ENCODE measurements at regions not wholly inside any gene's neighbourhood (a gene's known extent, or its start where the extent isn't known, plus 50 kb on each side); places are given as distances from the start of the nearest gene placed in this dataset.

DNA sequence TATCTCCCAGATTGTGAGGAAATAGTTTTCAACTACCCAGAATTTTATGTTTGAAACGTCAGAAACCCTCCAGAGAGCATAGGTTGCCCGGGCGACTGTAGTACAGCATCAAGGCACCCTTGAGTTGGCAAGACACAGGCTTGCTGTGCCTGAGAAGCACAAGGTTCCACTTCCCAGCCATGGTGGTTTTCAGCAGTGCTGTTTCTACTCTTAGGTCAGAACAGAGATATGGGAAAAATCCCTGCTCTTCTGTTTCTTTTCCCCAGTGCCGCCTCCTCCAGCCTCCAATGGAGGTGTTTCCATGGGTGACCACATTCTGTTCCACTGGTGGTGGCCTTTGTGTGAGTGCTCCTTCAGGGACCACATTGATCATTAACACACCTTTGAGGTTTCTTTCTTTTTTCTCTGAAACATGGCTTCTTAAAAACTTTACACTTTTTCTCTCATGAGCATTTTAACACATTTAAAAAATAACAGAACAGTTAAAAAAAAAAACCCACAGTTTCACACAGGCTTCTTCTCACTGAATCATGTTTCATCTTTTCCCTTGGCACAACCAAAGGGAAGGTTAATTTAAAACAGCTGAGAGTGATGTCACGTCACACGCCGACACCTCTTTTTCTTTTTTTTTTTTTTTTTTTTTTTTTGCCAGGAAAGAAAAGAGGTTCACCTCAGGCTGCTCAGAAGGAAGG lies 229.3 kb upstream of the HDAC4 start:
- no peak overlapping the region for H3K27ac ChIP-seq (ENCODE audit: low read depth, low read length)
- 76 to 80% (median 77%) methylated on average over 7 of the region's 7 CpGs for WGBS, 3 donors

DNA sequence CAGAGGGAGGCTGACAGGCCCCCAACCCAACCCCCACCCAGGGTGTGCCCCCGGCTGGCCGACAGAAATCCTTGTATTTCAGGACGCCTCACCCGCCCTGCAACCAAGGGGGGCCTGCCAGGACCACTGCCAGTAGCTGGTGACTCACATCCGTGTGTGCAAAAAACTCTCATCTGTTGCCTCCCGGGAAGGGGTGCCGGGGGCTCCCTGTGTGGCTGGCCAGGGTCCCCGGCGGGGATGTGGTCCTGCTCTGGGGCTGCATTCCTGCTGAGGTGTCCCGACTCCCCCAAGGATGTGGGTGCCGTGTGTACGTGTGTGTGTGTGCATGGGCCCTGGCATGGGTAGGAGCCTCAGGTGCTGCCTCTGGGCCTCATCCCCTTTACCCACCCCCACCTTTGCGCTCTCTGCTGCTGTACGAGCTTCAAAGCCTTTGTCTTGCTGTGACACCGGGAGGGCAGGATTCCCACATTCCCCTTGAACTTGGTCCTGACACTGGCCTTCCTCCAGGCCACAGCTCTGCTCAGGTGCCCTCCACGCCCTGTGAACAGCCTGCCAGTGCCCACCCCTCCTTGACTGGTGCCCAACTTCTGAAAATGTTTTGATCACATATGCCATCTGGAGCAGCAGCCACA lies 226.3 kb upstream of the HDAC4 start:
- H3K27ac ChIP-seq (ENCODE audit: low read depth, low read length), result no peak overlapping the region
- WGBS, 3 donors, result 71 to 90% (median 87%) methylated on average over 16 of the region's 16 CpGs

DNA sequence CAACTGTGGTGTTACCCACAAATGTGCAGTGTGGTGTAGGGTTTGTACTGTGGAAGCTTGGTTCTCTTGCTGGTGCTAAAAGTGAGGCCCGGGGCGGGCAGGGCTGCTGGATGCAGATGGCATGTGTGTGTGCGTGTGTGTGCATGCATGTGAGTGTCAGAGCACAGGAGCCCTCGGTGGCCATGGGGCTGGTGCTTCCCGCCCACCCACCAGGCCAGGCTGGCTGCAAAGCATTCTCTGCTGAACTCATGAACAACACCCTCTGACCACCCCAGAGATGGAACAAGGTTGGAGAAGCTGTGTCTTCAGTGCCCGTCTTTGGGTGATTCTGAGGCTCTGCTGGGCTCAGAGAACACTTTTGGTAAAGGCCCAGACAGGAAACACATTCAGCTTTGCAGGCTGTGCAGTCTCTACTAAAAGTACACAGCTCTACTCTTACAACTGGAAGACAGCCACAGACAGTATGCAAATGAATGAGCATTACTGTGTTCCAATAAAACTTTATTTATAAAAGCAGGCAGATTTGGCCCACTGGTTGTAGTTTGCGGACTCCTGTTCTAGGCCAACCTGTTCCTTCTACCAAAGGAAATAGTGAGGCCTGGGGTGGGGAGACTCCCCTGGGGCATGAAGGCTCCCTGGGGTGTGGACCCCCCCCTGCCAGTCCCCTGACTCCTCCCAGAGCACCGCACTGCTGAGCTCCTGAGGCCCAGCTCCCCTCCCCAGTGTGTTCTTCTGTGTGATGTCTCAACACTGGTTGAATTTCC lies 225.3 kb upstream of the HDAC4 start:
- WGBS, 3 donors, result 90 to 94% (median 92%) methylated on average over 8 of the region's 8 CpGs
- no peak overlapping the region for H3K27ac ChIP-seq (ENCODE audit: low read depth, low read length)

DNA sequence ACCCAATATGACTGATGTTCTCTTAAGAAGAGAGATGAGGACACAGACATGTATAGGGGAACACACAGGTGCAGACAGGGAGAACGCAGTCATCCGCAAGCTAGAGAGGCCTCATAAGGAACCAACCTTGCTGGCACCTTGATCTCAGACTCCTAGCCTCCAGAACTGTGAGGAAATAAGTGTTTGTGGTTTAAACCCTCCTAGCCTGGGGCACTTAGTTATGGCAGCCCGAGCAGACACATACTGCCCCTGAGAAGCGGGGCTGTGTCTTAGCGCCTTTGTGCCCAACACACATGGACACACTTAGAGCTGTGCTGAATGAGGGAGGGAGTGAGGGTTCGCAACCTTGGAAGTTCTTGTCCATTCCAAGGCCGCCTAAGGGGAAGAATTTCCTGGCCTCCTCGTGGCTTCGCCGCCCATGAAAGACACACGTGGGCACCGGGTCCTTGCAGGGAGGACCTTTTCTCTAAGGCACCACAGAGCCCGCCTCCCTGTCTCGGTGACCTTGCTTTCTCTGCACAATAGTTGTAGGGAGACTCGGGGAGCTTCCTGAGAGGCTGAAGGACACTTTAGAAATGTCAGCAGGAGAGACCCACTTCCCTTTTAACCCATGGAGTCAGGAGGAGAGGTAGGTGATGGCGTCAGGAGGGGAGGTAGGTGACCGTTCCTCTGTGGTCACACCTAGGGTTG lies 224.5 kb upstream of the HDAC4 start:
- WGBS, 3 donors, result 90 to 96% (median 94%) methylated on average over 17 of the region's 17 CpGs
- no peak overlapping the region for H3K27ac ChIP-seq (ENCODE audit: low read depth, low read length)

DNA sequence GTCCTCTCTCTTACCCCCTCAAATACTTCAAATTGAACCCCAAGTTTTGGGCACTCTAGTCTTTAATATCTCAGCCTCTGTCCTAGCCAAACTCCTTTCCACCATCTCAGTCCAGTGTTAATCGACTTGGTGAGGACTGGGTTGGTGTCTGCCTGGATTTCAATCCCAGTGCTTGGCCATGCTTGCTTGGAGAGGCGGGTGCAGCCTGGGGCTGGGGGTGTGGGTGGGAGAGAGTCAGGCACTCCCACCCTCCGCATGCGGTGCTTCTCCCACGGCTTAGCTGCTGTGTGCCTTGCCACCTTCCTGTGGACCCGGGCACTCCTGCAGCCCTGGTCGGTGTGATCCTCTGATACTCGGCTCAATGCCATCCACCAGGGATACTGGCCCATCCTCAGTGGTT lies 220.8 kb upstream of the HDAC4 start:
- WGBS, 3 donors, result 91 to 94% (median 94%) methylated on average over 8 of the region's 8 CpGs
- no peak overlapping the region for H3K27ac ChIP-seq (ENCODE audit: low read depth, low read length)

DNA sequence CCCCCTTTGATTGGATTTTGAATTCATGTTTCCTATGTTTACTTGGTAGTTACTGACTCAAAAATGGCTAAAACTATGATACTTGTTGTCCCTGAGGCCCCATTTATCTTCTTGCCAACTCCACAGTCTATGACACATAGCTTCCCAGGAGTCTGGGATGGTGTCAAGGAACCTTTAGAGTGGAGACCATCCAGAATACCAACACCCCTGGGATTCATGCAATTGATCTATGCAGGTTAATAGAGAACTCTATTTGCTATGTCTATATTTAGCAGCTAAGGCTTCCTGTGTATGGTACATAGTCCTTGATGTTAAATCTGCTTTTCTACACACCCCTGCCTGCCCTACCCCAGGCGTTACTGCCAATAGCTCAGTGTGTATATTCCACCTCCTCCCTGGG lies 218.5 kb upstream of the HDAC4 start:
- WGBS, 3 donors, result 56 to 86% (median 81%) methylated on average over 1 of the region's 1 CpG
- no peak overlapping the region for H3K27ac ChIP-seq (ENCODE audit: low read depth, low read length)

DNA sequence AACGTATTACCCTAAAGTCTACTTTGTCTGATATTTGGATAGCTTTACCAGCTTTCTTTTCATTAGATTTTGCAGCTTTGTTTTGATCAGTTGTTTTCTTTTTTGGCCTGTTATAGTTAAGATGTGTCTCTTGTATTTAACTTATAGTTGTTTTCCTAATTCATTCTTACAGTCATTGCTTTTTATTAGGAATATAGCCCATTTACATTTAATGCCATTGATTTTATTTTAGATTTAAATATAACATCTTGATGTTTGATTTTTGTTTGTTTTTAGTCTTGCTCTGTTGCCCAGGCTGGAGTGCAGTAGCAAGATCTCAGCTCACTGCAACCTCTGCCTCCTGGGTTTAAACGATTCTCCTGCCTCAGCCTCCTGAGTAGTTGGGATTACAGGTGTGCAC lies 215.9 kb upstream of the HDAC4 start:
- WGBS, 3 donors, result 46 to 97% (median 63%) methylated on average over 2 of the region's 2 CpGs
- H3K27ac ChIP-seq (ENCODE audit: low read depth, low read length), result no peak overlapping the region

DNA sequence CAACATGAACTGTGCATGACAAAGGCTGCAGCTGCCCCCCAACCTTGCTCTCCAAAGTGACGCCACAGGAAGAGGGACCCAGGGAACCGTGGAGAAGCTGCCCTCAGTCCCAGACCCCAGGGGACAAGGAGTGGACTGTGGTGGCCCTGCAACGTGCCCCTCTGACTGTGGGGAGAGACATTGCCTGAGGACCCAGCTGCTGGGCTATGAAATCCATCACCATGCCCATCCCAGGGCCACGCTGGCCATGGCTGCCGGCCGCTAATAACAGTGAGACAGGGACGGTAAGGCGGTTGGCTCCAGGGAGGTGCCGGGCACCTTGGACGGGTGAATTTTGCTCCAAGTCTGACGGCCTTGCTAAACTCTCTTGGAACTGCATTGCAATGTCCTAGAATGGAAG lies 211.3 kb upstream of the HDAC4 start:
- H3K27ac ChIP-seq (ENCODE audit: low read depth, low read length), result no peak overlapping the region
- 65 to 92% (median 89%) methylated on average over 11 of the region's 11 CpGs for WGBS, 3 donors

DNA sequence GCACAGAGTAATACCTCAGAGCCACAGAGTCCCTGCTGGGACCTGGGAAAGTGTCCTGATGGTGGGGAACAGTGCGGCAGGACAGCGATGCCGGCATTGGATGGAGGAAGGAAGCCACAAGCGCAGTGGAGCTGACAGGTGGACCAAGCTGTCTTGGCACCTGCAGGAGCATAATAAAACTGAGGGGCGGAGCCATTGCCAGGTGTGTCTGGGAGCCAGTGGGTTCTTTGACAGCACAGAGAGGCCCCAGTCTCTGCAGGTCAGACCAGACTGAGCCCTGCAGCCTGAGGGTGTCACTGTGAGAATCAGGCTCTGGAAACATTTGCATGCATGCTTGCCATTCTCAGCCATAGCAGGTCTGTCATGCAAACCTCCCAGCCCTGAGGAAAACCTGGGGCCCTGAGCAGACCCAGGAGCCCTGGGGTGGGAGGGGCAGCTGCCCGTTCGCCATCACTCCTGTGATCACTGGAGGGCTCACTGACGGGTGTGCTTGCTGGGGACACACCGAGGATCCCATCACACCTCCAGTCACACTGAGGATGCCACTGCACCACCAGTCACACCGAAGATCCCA lies 210.5 kb upstream of the HDAC4 start:
- 87 to 95% (median 92%) methylated on average over 10 of the region's 10 CpGs for WGBS, 3 donors
- H3K27ac ChIP-seq (ENCODE audit: low read depth, low read length), result no peak overlapping the region

DNA sequence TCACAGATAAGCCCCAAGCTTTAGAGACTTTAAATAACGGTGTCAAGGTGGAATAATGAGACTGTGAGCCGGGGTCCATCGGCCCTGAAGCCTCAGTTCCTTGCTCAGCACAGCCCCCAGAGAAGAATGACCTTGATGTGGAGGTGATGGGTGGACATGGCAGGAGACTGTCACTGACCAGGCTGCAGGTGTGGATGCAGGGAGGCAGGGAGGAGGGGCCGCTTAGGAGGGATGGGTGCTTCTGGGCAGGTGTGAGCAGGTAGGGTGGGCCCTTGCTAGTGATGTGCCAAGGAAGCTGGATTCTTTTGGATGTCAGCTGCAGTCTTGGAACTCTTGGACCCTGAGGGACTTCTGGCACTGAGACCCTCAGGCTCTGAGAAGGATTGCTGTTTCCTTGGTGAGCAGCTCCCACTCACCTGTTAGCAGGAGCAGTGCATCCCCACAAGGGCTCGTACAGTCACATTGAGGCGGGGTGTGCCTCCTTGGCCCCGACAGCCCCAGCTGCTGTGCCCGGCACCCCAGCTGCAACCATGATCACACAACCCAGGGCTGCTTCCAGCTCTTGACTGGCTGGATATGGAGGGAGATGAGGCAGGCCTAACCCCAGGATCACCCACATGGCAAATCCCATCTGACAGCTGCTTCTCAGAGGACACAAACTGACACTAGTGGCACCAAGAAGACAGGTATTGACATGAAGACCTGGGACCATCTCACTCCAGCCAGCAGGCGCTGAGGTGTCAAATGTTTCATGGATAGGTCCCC lies 209.8 kb upstream of the HDAC4 start:
- 78 to 94% (median 92%) methylated on average over 9 of the region's 9 CpGs for WGBS, 3 donors
- no peak overlapping the region for H3K27ac ChIP-seq (ENCODE audit: low read depth, low read length)

DNA sequence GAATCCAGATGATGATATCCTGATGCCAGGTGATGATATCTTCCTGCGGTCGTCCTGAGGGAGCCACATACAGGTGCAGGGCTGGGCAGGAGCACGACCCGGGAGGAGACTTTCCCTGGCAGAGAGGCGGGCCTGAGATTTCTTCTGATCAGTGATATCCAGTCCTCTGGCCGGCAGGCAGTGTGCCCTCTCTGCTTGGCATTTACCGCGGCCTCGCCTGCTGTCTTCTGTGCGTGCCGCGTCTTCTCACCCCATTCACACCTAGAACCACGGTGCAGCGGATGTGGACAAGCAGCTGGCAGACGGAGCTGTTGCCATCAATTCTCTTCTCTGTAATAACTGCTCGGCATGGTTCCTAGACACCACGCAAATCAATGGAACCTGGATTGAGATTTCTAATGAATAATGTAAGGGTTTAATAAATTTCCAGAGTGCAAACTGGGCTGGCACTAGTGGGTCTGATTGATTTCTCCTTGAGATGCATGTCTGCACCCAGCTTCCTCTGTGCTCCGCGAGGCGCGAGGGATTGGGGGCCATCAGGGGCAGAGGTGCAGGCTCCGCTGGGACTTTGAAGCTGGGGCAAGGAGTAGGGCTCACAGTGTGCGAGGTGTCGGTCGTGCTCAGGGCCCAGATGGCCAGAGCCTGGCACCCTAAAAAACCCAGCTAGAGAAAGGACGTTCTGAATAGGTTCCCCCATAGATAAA lies 208.9 kb upstream of the HDAC4 start:
- 79 to 95% (median 93%) methylated on average over 26 of the region's 26 CpGs for WGBS, 3 donors
- no peak overlapping the region for H3K27ac ChIP-seq (ENCODE audit: low read depth, low read length)

DNA sequence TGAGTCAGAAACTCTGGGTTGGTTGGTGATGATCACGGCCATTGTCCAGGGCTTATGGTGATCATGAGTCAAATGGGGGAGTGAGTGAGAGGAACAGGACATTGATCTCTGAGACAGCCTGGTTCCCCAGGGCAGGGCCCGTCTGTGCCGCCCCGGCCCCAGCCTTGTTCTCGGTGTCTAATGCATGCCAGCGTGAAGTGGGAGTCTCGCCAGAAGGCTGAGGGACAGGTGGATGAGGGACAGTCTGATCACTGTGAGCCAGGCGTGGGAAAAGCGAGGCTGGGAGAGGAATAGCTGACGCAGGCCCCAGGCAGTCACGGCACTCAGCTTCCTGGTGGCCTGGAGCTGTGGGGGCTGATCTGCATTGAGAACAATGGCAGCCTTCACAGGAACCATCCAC lies 208.3 kb upstream of the HDAC4 start:
- no peak overlapping the region for H3K27ac ChIP-seq (ENCODE audit: low read depth, low read length)
- 59 to 92% (median 91%) methylated on average over 11 of the region's 11 CpGs for WGBS, 3 donors

DNA sequence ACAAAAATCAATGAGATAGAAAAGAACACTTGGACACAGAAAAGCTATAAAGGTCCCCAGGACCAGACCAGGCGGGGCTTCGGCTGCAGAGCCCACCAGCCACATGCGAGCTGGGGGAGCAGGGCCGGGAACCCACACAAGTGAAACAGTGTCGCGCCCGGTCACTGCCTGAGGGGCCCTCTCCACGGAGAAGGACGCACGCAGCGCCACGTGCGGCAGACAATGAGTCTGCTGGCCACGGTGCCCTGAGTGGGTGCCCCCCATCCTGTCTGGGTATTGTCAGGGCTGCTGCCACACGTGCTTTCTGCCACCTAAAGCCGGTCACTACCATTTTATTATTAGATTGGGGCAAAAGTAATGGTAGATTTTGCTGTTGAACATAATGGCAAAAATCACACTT lies 207.9 kb upstream of the HDAC4 start:
- H3K27ac ChIP-seq (ENCODE audit: low read depth, low read length), result no peak overlapping the region
- WGBS, 3 donors, result 84 to 88% (median 87%) methylated on average over 16 of the region's 16 CpGs

DNA sequence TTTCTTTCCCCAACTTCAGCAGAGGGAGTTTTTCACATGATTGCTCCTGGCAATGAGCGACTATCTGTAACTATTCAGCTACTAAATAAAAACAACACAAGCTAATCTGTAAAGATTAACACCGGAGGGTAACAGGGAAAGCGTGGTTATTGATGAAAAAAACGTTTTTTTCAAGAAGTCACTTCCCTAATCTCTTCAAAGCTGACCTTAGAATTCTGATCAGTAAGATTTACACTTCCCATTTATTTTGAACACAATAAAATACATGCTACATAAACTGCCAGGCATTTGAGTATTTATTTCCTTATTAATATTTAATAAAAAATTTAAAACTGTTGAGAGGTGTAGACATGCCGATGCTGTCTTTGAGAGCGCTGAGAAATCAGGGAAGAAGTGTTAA lies 207.4 kb upstream of the HDAC4 start:
- WGBS, 3 donors, result 46 to 57% (median 51%) methylated on average over 6 of the region's 6 CpGs
- no peak overlapping the region for H3K27ac ChIP-seq (ENCODE audit: low read depth, low read length)

DNA sequence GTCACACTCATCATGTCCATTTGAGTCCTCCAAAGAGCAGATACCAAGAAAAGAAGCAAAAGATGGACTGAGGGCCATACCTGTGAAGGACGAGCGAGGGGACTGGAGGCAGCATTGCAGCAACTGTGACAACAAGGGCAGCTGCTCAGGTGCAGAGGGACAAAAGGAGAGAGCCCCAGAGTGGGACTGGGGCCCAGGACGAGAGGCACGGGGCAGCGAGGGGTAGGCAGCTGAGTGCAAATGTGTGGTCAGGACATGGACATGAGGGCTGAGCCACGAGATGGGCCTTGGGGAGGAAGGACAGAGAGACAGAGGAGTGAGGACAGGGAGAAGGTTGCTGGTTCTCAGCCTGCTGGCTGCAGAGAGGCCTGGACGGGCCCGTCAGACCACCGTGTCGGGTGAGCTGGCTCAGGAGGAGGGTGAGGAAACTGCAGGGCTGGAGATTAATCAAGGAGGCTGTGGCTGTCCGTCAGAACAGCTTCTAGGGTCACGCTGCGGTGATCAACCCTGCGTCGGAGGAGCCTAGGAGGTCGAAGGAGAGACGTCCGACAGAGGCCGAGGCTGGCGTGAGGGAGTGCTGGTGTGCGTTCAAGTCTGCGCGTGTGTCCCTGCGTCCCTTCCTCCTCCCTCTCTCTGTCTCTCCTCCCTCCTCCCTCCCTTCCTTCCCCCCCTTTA lies 206.8 kb upstream of the HDAC4 start:
- 36 to 52% (median 42%) methylated on average over 18 to 24 of the region's 24 CpGs for WGBS, 3 donors

DNA sequence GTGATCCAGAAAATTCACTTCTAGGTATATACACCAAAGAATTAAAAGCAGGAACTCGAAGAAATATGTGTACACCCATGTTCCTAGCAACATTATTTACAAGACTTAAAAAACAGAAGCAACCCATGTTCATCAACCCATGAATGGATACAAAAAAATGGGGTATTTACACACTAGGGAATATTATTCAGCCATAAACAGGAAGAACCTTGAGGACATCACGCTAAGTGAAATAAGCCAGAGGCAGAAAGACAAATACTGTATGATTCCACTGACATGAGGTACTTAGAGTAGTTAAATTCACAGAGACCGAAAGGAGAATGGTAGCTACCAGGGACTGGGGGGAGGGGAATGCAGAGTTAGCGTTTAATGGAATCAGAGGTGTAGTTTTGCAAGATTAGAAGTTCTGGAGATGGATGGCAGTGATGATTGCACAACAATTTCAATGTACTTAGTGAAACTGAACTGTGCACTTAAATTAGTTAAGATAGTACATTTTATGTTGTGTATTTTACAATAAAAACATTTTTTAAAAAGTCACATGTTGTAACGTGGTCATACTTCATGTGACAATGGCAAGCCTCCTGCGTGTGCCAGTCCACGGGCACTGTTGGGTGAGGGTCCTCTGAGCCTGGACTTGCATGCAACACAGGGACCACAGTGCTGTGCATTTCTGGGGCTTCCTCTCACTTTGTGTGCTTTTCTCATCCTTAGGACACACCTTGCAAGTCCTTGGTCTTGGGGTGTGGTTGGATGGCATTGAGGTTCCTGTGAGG lies 206.1 kb upstream of the HDAC4 start:
- WGBS, 3 donors, result 77 to 83% (median 81%) methylated on average over 7 of the region's 7 CpGs
- no peak overlapping the region for H3K27ac ChIP-seq (ENCODE audit: low read depth, low read length)

More for the DNA sequence above, 206.8 kb upstream of the HDAC4 start:
- no peak overlapping the region for H3K27ac ChIP-seq (ENCODE audit: low read depth, low read length)
